ENCODE measurements at regions not wholly inside any gene's neighbourhood (a gene's known extent, or its start where the extent isn't known, plus 50 kb on each side); places are given as distances from the start of the nearest gene placed in this dataset.

GRCh38 chr6:12420626-12421025 is 130.5 kb downstream of the EDN1 start:
- Histone ChIP-seq H3K27me3 (ENCODE audit: control insufficient read depth, insufficient read depth, low read length) (no peaks in the 10 kb centered on the region), H3K27ac (ENCODE audit: low read depth, low read length) (no peak overlapping the region), H3K9me3 (ENCODE audit: control insufficient read depth, insufficient read depth, low read length) (no peaks in the 10 kb centered on the region), H3K4me3 (ENCODE audit: low read depth, low read length) (no peak overlapping the region)
- TF ChIP-seq CTCF (IDR thresholded peaks at IDR 0.05; ENCODE audit: low read depth, low read length): no peak
- ChIA-PET POLR2A (no interaction called here), CTCF (interaction anchor here (1.5 kb wide), 1 partner anchor 185 kb away, joined by 5 read pairs; no protein-coding TSS in a partner anchor)
- no peak for DNase-seq (ENCODE audit: low read depth, low spot score)

- H3K9me3 ChIP-seq (ENCODE audit: control insufficient read depth, insufficient read depth, low read length): no peaks in the 10 kb centered on the region
- no peak for DNase-seq (ENCODE audit: low read depth, low spot score)
- no peaks in the 10 kb centered on the region for H3K27me3 ChIP-seq (ENCODE audit: control insufficient read depth, insufficient read depth, low read length)
- no peak overlapping the region for H3K4me3 ChIP-seq (ENCODE audit: low read depth, low read length)
- ChIA-PET POLR2A (no interaction called here), CTCF (no interaction called here)
- no peak overlapping the region for H3K27ac ChIP-seq (ENCODE audit: low read depth, low read length)
- no peak for TF ChIP-seq CTCF (IDR thresholded peaks at IDR 0.05; ENCODE audit: low read depth, low read length)
Measured at GRCh38 chr6:12421596-12421995, 131.4 kb downstream of the EDN1 start.

- CTCF ChIA-PET: interaction anchor here (0.6 to 1.2 kb wide), 4 partner anchors 27 to 183 kb away, joined by 3 to 4 read pairs (median 3); no protein-coding TSS in a partner anchor
- no peak overlapping the region for H3K27ac ChIP-seq (ENCODE audit: low read depth, low read length)
- DNase-seq (ENCODE audit: low read depth, low spot score): no peak
- H3K9me3 ChIP-seq (ENCODE audit: control insufficient read depth, insufficient read depth, low read length): no peaks in the 10 kb centered on the region
- no peak for TF ChIP-seq CTCF (IDR thresholded peaks at IDR 0.05; ENCODE audit: low read depth, low read length)
- no peak overlapping the region for H3K4me3 ChIP-seq (ENCODE audit: low read depth, low read length)
- H3K27me3 ChIP-seq (ENCODE audit: control insufficient read depth, insufficient read depth, low read length): no peaks in the 10 kb centered on the region
- POLR2A ChIA-PET: no interaction called here
Measured at GRCh38 chr6:12422848-12423247, 132.7 kb downstream of the EDN1 start.

- no peak for TF ChIP-seq CTCF (IDR thresholded peaks at IDR 0.05; ENCODE audit: low read depth, low read length)
- no peak for DNase-seq (ENCODE audit: low read depth, low spot score)
- no peaks in the 10 kb centered on the region for H3K9me3 ChIP-seq (ENCODE audit: control insufficient read depth, insufficient read depth, low read length)
- no peak overlapping the region for H3K27ac ChIP-seq (ENCODE audit: low read depth, low read length)
- H3K4me3 ChIP-seq (ENCODE audit: low read depth, low read length): no peak overlapping the region
- POLR2A ChIA-PET: no interaction called here
- CTCF ChIA-PET: interaction anchor here (0.7 to 1.2 kb wide), 2 partner anchors 28 to 182 kb away, joined by 3 to 4 read pairs; no protein-coding TSS in a partner anchor
- no peaks in the 10 kb centered on the region for H3K27me3 ChIP-seq (ENCODE audit: control insufficient read depth, insufficient read depth, low read length)
Measured at GRCh38 chr6:12423832-12424231, 133.7 kb downstream of the EDN1 start.

GRCh38 chr6:12426121-12426520 is 136.0 kb downstream of the EDN1 start:
- CTCF ChIA-PET: no interaction called here
- TF ChIP-seq CTCF (IDR thresholded peaks at IDR 0.05; ENCODE audit: low read depth, low read length): no peak

More at GRCh38 chr6:12426121-12426520, 136.0 kb downstream of the EDN1 start:
- Histone ChIP-seq H3K27me3 (ENCODE audit: control insufficient read depth, insufficient read depth, low read length) (no peaks in the 10 kb centered on the region), H3K4me3 (ENCODE audit: low read depth, low read length) (no peak overlapping the region), H3K27ac (ENCODE audit: low read depth, low read length) (no peak overlapping the region), H3K9me3 (ENCODE audit: control insufficient read depth, insufficient read depth, low read length) (no peaks in the 10 kb centered on the region)
- POLR2A ChIA-PET: no interaction called here
- DNase-seq (ENCODE audit: low read depth, low spot score): no peak

Measured in AG04450 (cell line).